GM12872 (cell line): ENCODE measurements at regions not wholly inside any gene's neighbourhood (a gene's known extent, or its start where the extent isn't known, plus 50 kb on each side); places are given as distances from the start of the nearest gene placed in this dataset.

ENCODE experiments used
- CTCF ChIP-seq: IDR thresholded peaks from 3 replicates; pipeline ENCODE4 v1.5.1; 2011; ENCODE audit warnings: low read depth, mild to moderate bottlenecking, low read length, moderate library complexity; ENCODE audit not compliant: insufficient read depth

- TF ChIP-seq CTCF: no peak
Observed at GRCh38 chr11:116345575-116345974, 427.2 kb downstream of the BUD13 start.

GRCh38 chr11:116344601-116345000 is 428.2 kb downstream of the BUD13 start:
- no peak for TF ChIP-seq CTCF

- no peak for TF ChIP-seq CTCF
Observed at GRCh38 chr11:116343270-116343669, 429.5 kb downstream of the BUD13 start.

- TF ChIP-seq CTCF: no peak
Observed at GRCh38 chr11:116342148-116342547, 430.6 kb downstream of the BUD13 start.

DNA sequence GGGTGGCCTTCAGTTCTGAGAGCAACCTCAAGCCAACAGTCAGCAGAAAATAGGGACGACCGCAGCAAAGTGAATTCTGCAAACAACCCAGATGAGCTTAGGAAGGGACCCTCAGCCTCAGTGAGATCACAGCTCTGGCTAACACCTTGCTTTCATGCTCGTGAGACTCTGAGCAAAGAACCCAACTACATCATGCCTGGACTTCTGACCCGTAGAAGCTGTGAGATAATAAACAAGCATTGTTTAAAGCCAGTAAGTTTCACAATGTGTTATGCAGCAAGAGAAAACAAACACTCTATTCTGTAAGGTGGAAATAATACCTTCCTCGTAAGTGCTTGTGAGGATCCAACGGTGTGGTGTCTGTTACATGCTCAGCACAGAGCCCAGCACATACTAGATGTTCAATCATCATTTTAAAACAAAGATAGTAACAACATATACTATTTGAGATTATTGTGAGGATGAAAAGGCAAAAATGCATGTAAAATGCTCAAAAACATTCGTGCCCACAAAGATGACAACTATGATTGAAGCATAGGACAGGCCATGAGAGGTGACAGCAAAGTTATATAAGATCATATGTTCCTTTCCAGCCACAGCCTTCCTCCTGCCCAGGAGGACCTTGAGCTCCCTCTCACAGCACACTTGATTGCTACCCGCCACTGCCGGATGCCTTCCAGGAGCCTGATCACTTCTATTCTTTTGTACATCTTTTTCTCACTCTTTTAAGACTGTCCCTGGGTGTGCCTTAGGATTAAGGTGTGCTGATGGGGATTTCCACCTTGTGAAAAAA is 433.3 kb downstream of the BUD13 start:
- no peak for TF ChIP-seq CTCF

DNA sequence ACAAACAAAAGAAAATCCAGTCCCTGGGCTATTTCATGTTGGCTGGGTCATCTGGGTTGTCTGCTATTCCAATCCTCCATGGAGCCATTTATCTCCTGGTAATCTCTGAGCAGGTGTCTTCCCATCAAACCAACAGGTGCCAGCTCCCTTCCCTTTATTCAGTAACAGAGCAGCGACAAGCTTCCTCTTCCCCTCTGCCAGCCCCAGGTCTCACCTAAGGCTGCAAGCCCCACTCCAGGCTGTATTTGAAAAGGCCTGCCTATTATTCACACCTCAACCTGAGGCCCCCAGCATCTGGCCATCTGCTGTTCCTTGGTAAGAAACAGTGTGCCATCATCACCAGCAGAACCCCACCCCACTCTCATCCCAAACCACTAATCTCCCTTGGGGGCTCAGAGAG is 436.2 kb downstream of the BUD13 start:
- TF ChIP-seq CTCF: no peak

DNA sequence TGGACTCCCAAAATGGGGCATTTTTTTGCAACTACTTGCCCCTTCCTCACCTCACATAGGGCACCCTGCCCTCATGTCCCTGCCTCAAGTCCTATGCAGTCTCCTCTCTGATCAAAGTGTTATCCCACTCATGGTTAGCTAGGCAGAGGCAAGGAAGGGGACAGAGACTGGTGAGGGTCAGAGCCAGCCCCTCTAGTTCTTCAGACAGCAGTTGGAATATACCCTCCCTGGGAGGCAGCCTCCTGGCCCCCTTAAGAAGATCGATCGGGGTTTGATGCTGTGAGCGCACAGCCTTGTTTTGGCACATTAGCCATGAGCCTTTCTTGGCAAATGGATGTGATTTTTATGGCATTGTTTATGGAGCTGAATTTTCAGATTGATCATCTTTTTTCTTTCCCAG is 436.9 kb downstream of the BUD13 start:
- TF ChIP-seq CTCF: no peak

GRCh38 chr11:116335078-116335477 is 437.7 kb downstream of the BUD13 start:
- TF ChIP-seq CTCF: no peak
